WTC11 (cell line): ENCODE measurements at regions not wholly inside any gene's neighbourhood (a gene's known extent, or its start where the extent isn't known, plus 50 kb on each side); places are given as distances from the start of the nearest gene placed in this dataset.

Experiments used
- AFF4 ChIP-seq: sonication (generic); formaldehyde crosslinking; IDR thresholded peaks from 2 replicates; pipeline ENCODE4 v1.8.1; 2023; ENCODE audit warnings: mild to moderate bottlenecking, missing genetic modification reagents, borderline replicate concordance
- ATF2 ChIP-seq: sonication (generic); formaldehyde crosslinking; IDR thresholded peaks from 2 replicates; pipeline ENCODE4 v1.8.1; 2022; ENCODE audit warnings: low read depth, missing genetic modification reagents, borderline replicate concordance
- ATF3 ChIP-seq: sonication (generic); formaldehyde crosslinking; conservative IDR thresholded peaks from 2 replicates; pipeline ENCODE4 v1.8.1; 2022; ENCODE audit warnings: mild to moderate bottlenecking, missing genetic modification reagents
- CTCF ChIP-seq: fragments of 200-600 bp; IDR thresholded peaks from 2 replicates; pipeline ENCODE4 v1.8.0; 2022; ENCODE audit warnings: antibody characterized with exemption
- GABPB1 ChIP-seq: sonication (generic); formaldehyde crosslinking; IDR thresholded peaks from 2 replicates; pipeline ENCODE4 v1.8.1; 2023; ENCODE audit warnings: mild to moderate bottlenecking, missing genetic modification reagents
- MAX ChIP-seq: sonication (generic); formaldehyde crosslinking; IDR thresholded peaks from 2 replicates; pipeline ENCODE4 v1.8.0; 2022; ENCODE audit warnings: mild to moderate bottlenecking, missing genetic modification reagents
- NFYB ChIP-seq: sonication (generic); formaldehyde crosslinking; conservative IDR thresholded peaks from 2 replicates; pipeline ENCODE4 v1.8.0; 2022; ENCODE audit warnings: low read depth, missing genetic modification reagents
- RELA ChIP-seq: sonication (generic); formaldehyde crosslinking; IDR thresholded peaks from 2 replicates; pipeline ENCODE4 v1.8.1; 2022; ENCODE audit warnings: missing genetic modification reagents, mild to moderate bottlenecking, borderline replicate concordance
- TP53 ChIP-seq: sonication (generic); formaldehyde crosslinking; IDR thresholded peaks from 2 replicates; pipeline ENCODE4 v1.8.1; 2023; ENCODE audit warnings: mild to moderate bottlenecking, missing genetic modification reagents
- ZNF121 ChIP-seq: sonication (generic); formaldehyde crosslinking; IDR thresholded peaks from 2 replicates; pipeline ENCODE4 v1.8.0; 2023; ENCODE audit warnings: missing genetic modification reagents

GRCh38 chr13:81153478-81153877, 812.6 kb upstream of the SPRY2 start:
- no peak for TF ChIP-seq MAX
- no peak for TF ChIP-seq CTCF
- TF ChIP-seq ATF3: no peak
- TF ChIP-seq AFF4 (CRISPR knock-in tag): no peak
- TF ChIP-seq ZNF121 (CRISPR knock-in tag): no peak
- no peak for TF ChIP-seq ATF2 (CRISPR knock-in tag)
- no peak for TF ChIP-seq NFYB (CRISPR knock-in tag)
- TF ChIP-seq RELA: no peak
- no peak for TF ChIP-seq TP53
- no peak for TF ChIP-seq GABPB1 (CRISPR knock-in tag)
